HCT116 (cell line): ENCODE measurements at regions not wholly inside any gene's neighbourhood (a gene's known extent, or its start where the extent isn't known, plus 50 kb on each side); places are given as distances from the start of the nearest gene placed in this dataset.
"Not testable (repeated sequence)": the region's sequence is repeated elsewhere in the genome, so short reads cannot be mapped to it uniquely, and the experiment has no call there.

Source experiments
- CEBPB ChIP-seq: IDR thresholded peaks from 2 replicates; pipeline ENCODE4 v1.6.1; 2012; ENCODE audit warnings: low read depth
- EZH2 ChIP-seq: fragments of 200-600 bp; sonication (generic); IDR thresholded peaks from 2 replicates; pipeline ENCODE4 v1.6.1; 2017; ENCODE audit warnings: antibody characterized with exemption, mixed run types
- POLR2A ChIP-seq: IDR thresholded peaks from 2 replicates; pipeline ENCODE4 v1.7.0; 2011; ENCODE audit warnings: borderline replicate concordance; ENCODE audit not compliant: insufficient read depth, insufficient read length; ENCODE audit errors: extremely low read depth
- POLR2AphosphoS5 ChIP-seq: IDR thresholded peaks from 2 replicates; pipeline ENCODE4 v1.6.1; 2011; ENCODE audit warnings: mild to moderate bottlenecking, low read depth, low read length, moderate library complexity
- YY1 ChIP-seq: IDR thresholded peaks from 2 replicates; pipeline ENCODE4 v1.6.1; 2011; ENCODE audit warnings: low read length, low read depth, moderate library complexity, mild to moderate bottlenecking; ENCODE audit not compliant: insufficient replicate concordance; ENCODE audit errors: extremely low read depth
- TF ChIP-seq, protein P1 (sequence below), 3 experiments: fragments of 200-600 bp in 1 of 3; sonication (generic) in 1 of 3; IDR thresholded peaks in 2 of 3; conservative IDR thresholded peaks in 1 of 3; 2 replicates each; pipeline ENCODE4 v1.5.1; 2012 to 2017; ENCODE audit warnings: low read depth in 2 of 3, low read length in 2 of 3, antibody characterized with exemption in 1 of 3, borderline replicate concordance in 1 of 3, control low read depth in 1 of 3, mild to moderate bottlenecking in 1 of 3, mixed read lengths in 1 of 3, mixed run types in 1 of 3, moderate library complexity in 1 of 3; ENCODE audit not compliant: insufficient read depth in 1 of 3
- TF ChIP-seq, protein P2 (sequence below): IDR thresholded peaks from 2 replicates; pipeline ENCODE4 v1.6.1; 2012
- TF ChIP-seq, protein P3 (sequence below): IDR thresholded peaks from 2 replicates; pipeline ENCODE4 v1.6.1; 2012

DNA sequence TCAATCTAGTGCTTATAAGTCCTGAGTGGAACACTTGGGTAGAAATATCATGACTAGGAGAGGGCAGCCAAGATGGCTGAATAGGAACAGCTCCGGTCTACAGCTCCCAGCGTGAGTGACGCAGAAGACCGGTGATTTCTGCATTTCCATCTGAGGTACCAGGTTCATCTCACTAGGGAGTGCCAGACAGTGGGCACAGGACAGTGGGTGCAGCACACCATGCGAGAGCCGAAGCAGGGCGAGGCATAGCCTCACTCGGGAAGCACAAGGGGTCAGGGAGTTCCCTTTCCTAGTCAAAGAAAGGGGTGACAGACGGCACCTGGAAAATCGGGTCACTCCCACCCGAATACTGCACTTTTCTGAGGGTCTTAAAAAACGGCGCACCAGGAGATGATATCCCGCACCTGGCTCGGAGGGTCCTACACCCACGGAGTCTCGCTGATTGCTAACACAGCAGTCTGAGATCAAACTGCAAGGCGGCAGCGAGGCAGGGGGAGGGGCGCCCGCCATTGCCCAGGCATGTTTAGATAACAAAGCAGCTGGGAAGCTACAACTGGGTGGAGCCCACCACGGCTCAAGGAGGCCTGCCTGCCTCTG is 302.8 kb downstream of the TFAP2B start:
- TF ChIP-seq, protein P1, sequence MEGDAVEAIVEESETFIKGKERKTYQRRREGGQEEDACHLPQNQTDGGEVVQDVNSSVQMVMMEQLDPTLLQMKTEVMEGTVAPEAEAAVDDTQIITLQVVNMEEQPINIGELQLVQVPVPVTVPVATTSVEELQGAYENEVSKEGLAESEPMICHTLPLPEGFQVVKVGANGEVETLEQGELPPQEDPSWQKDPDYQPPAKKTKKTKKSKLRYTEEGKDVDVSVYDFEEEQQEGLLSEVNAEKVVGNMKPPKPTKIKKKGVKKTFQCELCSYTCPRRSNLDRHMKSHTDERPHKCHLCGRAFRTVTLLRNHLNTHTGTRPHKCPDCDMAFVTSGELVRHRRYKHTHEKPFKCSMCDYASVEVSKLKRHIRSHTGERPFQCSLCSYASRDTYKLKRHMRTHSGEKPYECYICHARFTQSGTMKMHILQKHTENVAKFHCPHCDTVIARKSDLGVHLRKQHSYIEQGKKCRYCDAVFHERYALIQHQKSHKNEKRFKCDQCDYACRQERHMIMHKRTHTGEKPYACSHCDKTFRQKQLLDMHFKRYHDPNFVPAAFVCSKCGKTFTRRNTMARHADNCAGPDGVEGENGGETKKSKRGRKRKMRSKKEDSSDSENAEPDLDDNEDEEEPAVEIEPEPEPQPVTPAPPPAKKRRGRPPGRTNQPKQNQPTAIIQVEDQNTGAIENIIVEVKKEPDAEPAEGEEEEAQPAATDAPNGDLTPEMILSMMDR (IDR thresholded peaks at IDR 0.05 in 2 of 3, conservative IDR thresholded peaks at IDR 0.05 in 1 of 3; ENCODE audit: borderline replicate concordance in 1 of 3, insufficient read depth in 1 of 3, low read depth in 2 of 3, low read length in 2 of 3) = not testable (repeated sequence)
- TF ChIP-seq YY1, CEBPB, EZH2, POLR2AphosphoS5, POLR2A: not testable (repeated sequence)
- TF ChIP-seq, protein P2, sequence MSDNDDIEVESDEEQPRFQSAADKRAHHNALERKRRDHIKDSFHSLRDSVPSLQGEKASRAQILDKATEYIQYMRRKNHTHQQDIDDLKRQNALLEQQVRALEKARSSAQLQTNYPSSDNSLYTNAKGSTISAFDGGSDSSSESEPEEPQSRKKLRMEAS = not testable (repeated sequence)
- TF ChIP-seq, protein P3, sequence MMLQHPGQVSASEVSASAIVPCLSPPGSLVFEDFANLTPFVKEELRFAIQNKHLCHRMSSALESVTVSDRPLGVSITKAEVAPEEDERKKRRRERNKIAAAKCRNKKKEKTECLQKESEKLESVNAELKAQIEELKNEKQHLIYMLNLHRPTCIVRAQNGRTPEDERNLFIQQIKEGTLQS = not testable (repeated sequence)
